ENCODE measurements at regions not wholly inside any gene's neighbourhood (a gene's known extent, or its start where the extent isn't known, plus 50 kb on each side); places are given as distances from the start of the nearest gene placed in this dataset.

- no peak for TF ChIP-seq CTCF (IDR thresholded peaks at IDR 0.05; ENCODE audit: poor library complexity, severe bottlenecking)
- DNase-seq (ENCODE audit: low spot score) (no peak), ATAC-seq (ENCODE audit: low read depth) (no peak)
- Histone ChIP-seq H3K9me3 (ENCODE audit: severe bottlenecking) (no peaks in the 10 kb centered on the region), H3K27me3 (ENCODE audit: insufficient read depth, poor library complexity, severe bottlenecking) (no peaks in the 10 kb centered on the region), H3K4me1 (ENCODE audit: insufficient read depth, poor library complexity, severe bottlenecking) (no peaks in the 10 kb centered on the region), H3K27ac (ENCODE audit: poor library complexity, severe bottlenecking) (no peak overlapping the region), H3K4me3 (ENCODE audit: severe bottlenecking) (no peak overlapping the region), H3K36me3 (ENCODE audit: low read depth) (no peaks in the 10 kb centered on the region)
These were observed 61.6 kb upstream of the SORCS2 start for GRCh38 chr4:7130621-7131211.

- no peak for TF ChIP-seq CTCF (IDR thresholded peaks at IDR 0.05; ENCODE audit: poor library complexity, severe bottlenecking)
- no peaks in the 10 kb centered on the region for H3K9me3 ChIP-seq (ENCODE audit: severe bottlenecking)
- no peaks in the 10 kb centered on the region for H3K36me3 ChIP-seq (ENCODE audit: low read depth)
- no peak overlapping the region for H3K27ac ChIP-seq (ENCODE audit: poor library complexity, severe bottlenecking)
- H3K4me3 ChIP-seq (ENCODE audit: severe bottlenecking) = no peak overlapping the region
- no peaks in the 10 kb centered on the region for H3K27me3 ChIP-seq (ENCODE audit: insufficient read depth, poor library complexity, severe bottlenecking)
- no peak for ATAC-seq (ENCODE audit: low read depth)
- DNase-seq (ENCODE audit: low spot score) = no peak
- no peaks in the 10 kb centered on the region for H3K4me1 ChIP-seq (ENCODE audit: insufficient read depth, poor library complexity, severe bottlenecking)
These were observed 62.2 kb upstream of the GRPEL1 start for GRCh38 chr4:7129871-7130620.

- no peaks in the 10 kb centered on the region for H3K27me3 ChIP-seq (ENCODE audit: insufficient read depth, poor library complexity, severe bottlenecking)
- ATAC-seq (ENCODE audit: low read depth) (no peak), DNase-seq (ENCODE audit: low spot score) (no peak)
- H3K9me3 ChIP-seq (ENCODE audit: severe bottlenecking) = no peaks in the 10 kb centered on the region
- H3K4me1 ChIP-seq (ENCODE audit: insufficient read depth, poor library complexity, severe bottlenecking) = no peaks in the 10 kb centered on the region
- no peaks in the 10 kb centered on the region for H3K36me3 ChIP-seq (ENCODE audit: low read depth)
- H3K27ac ChIP-seq (ENCODE audit: poor library complexity, severe bottlenecking) = no peak overlapping the region
- no peak overlapping the region for H3K4me3 ChIP-seq (ENCODE audit: severe bottlenecking)
- TF ChIP-seq CTCF (IDR thresholded peaks at IDR 0.05; ENCODE audit: poor library complexity, severe bottlenecking) = no peak
These were observed 60.8 kb upstream of the GRPEL1 start for GRCh38 chr4:7128644-7129043.

GRCh38 chr4:7128234-7128633, 60.4 kb upstream of the GRPEL1 start:
- ATAC-seq (ENCODE audit: low read depth) = no peak
- Histone ChIP-seq H3K27me3 (ENCODE audit: insufficient read depth, poor library complexity, severe bottlenecking) (no peaks in the 10 kb centered on the region), H3K4me1 (ENCODE audit: insufficient read depth, poor library complexity, severe bottlenecking) (no peaks in the 10 kb centered on the region), H3K4me3 (ENCODE audit: severe bottlenecking) (no peak overlapping the region), H3K9me3 (ENCODE audit: severe bottlenecking) (no peaks in the 10 kb centered on the region), H3K27ac (ENCODE audit: poor library complexity, severe bottlenecking) (no peak overlapping the region), H3K36me3 (ENCODE audit: low read depth) (no peaks in the 10 kb centered on the region)
- no peak for DNase-seq (ENCODE audit: low spot score)
- no peak for TF ChIP-seq CTCF (IDR thresholded peaks at IDR 0.05; ENCODE audit: poor library complexity, severe bottlenecking)

GRCh38 chr4:7127576-7127975, 59.7 kb upstream of the GRPEL1 start:
- Histone ChIP-seq H3K27ac (ENCODE audit: poor library complexity, severe bottlenecking) (no peak overlapping the region), H3K9me3 (ENCODE audit: severe bottlenecking) (no peaks in the 10 kb centered on the region), H3K4me1 (ENCODE audit: insufficient read depth, poor library complexity, severe bottlenecking) (no peaks in the 10 kb centered on the region), H3K4me3 (ENCODE audit: severe bottlenecking) (no peak overlapping the region), H3K27me3 (ENCODE audit: insufficient read depth, poor library complexity, severe bottlenecking) (no peaks in the 10 kb centered on the region), H3K36me3 (ENCODE audit: low read depth) (no peaks in the 10 kb centered on the region)
- DNase-seq (ENCODE audit: low spot score) (no peak), ATAC-seq (ENCODE audit: low read depth) (no peak)
- no peak for TF ChIP-seq CTCF (IDR thresholded peaks at IDR 0.05; ENCODE audit: poor library complexity, severe bottlenecking)
